ENCODE measurements at regions not wholly inside any gene's neighbourhood (a gene's known extent, or its start where the extent isn't known, plus 50 kb on each side); places are given as distances from the start of the nearest gene placed in this dataset.

DNA sequence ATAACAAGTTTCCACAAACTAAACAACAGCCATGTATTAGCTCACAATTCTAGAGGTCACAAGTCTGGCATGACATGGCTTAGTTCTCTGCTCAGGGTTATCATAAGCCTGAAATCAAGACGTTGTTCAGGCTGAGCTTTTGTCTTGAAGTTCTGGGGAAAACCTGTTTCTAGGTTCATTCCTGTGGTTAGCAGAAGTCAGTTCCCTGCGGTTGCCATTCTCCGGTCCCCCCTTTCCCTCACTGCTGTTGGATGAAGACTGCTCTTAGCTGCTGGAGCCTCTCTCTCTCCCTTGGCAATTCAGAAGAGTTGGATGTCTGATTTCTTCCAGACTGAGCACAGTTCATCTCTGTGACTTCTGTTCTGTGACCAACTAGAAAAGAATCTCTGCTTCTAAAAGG lies 962.6 kb downstream of the PCDH7 start:
- Histone ChIP-seq H3K9me3 (ENCODE audit: control extremely low read depth in 1 of 5, control insufficient read depth in 4 of 5, insufficient read depth in 2 of 5, low read depth in 1 of 5, low read length in 4 of 5) (no peaks in the 10 kb centered on the region), H3K27ac (ENCODE audit: insufficient read depth in 1 of 2, low read depth in 1 of 2, low read length in 2 of 2, poor library complexity in 1 of 2, severe bottlenecking in 2 of 2) (no peak overlapping the region), H3K4me1 (ENCODE audit: control extremely low read depth in 1 of 4, control insufficient read depth in 4 of 4, insufficient read depth in 4 of 4, low read length in 3 of 4) (no peaks in the 10 kb centered on the region), H3K4me3 (ENCODE audit: control insufficient read depth in 1 of 7, extremely low read depth in 1 of 7, insufficient read depth in 4 of 7, low read depth in 2 of 7, low read length in 6 of 7) (no peak overlapping the region), H3K36me3 (ENCODE audit: control insufficient read depth in 4 of 4, insufficient read depth in 4 of 4, low read length in 3 of 4) (no peaks in the 10 kb centered on the region), H3K27me3 (replicated peaks in 2 of 5; ENCODE audit: control insufficient read depth in 4 of 5, insufficient read depth in 5 of 5, low read length in 4 of 5) (no peaks in the 10 kb centered on the region)
- ChIA-PET POLR2A (no interaction called here), CTCF (no interaction called here)
- DNase-seq = no peak
- 64% methylated on average over 3 of the region's 3 CpGs for WGBS (ENCODE audit: insufficient coverage)

DNA sequence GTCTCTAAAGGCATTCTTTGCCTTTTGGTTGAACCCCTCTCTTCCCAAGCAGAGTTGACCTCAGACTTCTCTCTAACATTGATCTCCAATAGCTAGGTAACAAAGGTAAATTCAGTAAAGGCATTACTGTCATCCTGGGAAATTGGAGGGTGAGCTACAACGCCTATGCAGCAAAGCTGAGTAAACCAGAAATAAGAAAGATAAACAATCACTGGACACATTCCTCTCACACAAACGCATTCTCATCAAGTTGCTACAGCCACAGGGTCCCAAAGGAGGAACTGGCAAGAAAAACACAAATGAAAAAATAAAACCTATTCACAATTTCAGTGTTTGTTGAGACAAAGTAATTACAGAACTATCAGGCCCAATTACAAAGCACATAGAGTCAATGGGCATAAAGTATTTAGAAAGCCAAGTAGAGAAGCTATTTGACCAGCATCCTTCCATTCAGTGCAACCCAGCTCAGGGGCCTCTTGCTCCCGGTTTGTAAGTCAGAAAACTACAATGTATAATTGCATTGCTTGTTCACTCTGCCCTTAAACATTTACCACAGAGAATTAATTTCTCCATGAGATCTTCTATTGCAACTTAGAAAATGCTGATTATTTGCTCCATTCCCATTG lies 967.7 kb downstream of the PCDH7 start:
- Histone ChIP-seq H3K27me3 (replicated peaks in 2 of 5; ENCODE audit: control insufficient read depth in 4 of 5, insufficient read depth in 5 of 5, low read length in 4 of 5) (no peaks in the 10 kb centered on the region), H3K36me3 (ENCODE audit: control insufficient read depth in 4 of 4, insufficient read depth in 4 of 4, low read length in 3 of 4) (no peaks in the 10 kb centered on the region), H3K4me1 (ENCODE audit: control extremely low read depth in 1 of 4, control insufficient read depth in 4 of 4, insufficient read depth in 4 of 4, low read length in 3 of 4) (no peaks in the 10 kb centered on the region), H3K9me3 (ENCODE audit: control extremely low read depth in 1 of 5, control insufficient read depth in 4 of 5, insufficient read depth in 2 of 5, low read depth in 1 of 5, low read length in 4 of 5) (no peaks in the 10 kb centered on the region), H3K27ac (ENCODE audit: insufficient read depth in 1 of 2, low read depth in 1 of 2, low read length in 2 of 2, poor library complexity in 1 of 2, severe bottlenecking in 2 of 2) (no peak overlapping the region), H3K4me3 (ENCODE audit: control insufficient read depth in 1 of 7, extremely low read depth in 1 of 7, insufficient read depth in 4 of 7, low read depth in 2 of 7, low read length in 6 of 7) (no peak overlapping the region)
- POLR2A ChIA-PET = no interaction called here
- CTCF ChIA-PET = no interaction called here
- no peak for DNase-seq
- 100% methylated on average over 1 of the region's 3 CpGs for WGBS (ENCODE audit: insufficient coverage)

DNA sequence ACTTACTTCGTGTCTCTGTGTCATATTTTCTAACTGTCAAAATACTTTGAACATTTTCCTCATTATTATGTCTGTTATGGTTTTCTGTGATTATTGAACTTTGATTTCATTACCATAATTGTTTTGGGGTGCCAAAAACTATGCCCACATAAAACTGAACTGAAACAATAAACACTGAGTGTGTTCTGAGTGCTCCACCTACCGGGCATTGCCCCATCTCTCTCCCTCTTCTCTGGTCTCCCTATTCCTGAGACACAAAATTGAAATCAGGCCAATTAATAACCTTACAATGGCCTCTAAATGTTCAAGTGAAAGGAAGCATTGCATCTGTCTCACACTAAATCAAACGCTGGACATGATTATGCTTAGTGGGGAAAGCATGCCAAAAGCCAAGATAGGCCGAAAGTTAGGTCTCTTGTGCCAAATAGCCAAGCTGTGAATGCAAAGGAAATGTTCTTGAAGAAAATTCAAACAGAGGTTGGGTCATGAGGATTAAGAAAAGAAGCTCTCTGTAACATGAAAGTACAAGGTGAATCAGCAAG lies 972.3 kb downstream of the PCDH7 start:
- no peak for DNase-seq
- CTCF ChIA-PET = no interaction called here
- Histone ChIP-seq H3K9me3 (ENCODE audit: control extremely low read depth in 1 of 5, control insufficient read depth in 4 of 5, insufficient read depth in 2 of 5, low read depth in 1 of 5, low read length in 4 of 5) (no peaks in the 10 kb centered on the region), H3K36me3 (ENCODE audit: control insufficient read depth in 4 of 4, insufficient read depth in 4 of 4, low read length in 3 of 4) (no peaks in the 10 kb centered on the region), H3K27me3 (replicated peaks in 2 of 5; ENCODE audit: control insufficient read depth in 4 of 5, insufficient read depth in 5 of 5, low read length in 4 of 5) (no peaks in the 10 kb centered on the region), H3K27ac (ENCODE audit: insufficient read depth in 1 of 2, low read depth in 1 of 2, low read length in 2 of 2, poor library complexity in 1 of 2, severe bottlenecking in 2 of 2) (no peak overlapping the region), H3K4me3 (ENCODE audit: control insufficient read depth in 1 of 7, extremely low read depth in 1 of 7, insufficient read depth in 4 of 7, low read depth in 2 of 7, low read length in 6 of 7) (no peak overlapping the region), H3K4me1 (ENCODE audit: control extremely low read depth in 1 of 4, control insufficient read depth in 4 of 4, insufficient read depth in 4 of 4, low read length in 3 of 4) (no peaks in the 10 kb centered on the region)
- POLR2A ChIA-PET = no interaction called here
- 100% methylated on average over 3 of the region's 4 CpGs for WGBS (ENCODE audit: insufficient coverage)

DNA sequence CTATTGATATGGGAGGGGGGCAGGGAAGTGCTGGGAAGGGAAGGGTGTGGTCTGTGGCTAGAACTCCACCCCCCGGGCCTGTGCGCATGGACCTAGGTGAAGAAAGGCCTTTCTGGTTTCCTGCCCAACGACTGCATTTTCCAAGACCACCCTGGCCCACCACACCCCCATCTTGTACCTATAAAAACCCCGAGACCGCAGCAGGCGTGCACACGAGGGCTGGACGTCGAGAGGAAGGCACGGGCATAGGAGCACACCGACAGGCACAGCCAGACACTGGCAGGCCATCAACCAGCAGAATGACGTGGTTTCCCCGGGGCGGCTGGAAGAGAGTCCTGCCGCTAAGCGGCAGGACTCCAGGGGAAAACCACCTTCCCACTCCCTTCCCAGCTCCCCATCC lies 981.1 kb downstream of the PCDH7 start:
- H3K9me3 ChIP-seq (ENCODE audit: control extremely low read depth in 1 of 5, control insufficient read depth in 4 of 5, insufficient read depth in 2 of 5, low read depth in 1 of 5, low read length in 4 of 5) = no peaks in the 10 kb centered on the region
- no peaks in the 10 kb centered on the region for H3K36me3 ChIP-seq (ENCODE audit: control insufficient read depth in 4 of 4, insufficient read depth in 4 of 4, low read length in 3 of 4)
- H3K27me3 ChIP-seq (replicated peaks in 2 of 5; ENCODE audit: control insufficient read depth in 4 of 5, insufficient read depth in 5 of 5, low read length in 4 of 5) = no peaks in the 10 kb centered on the region
- ChIA-PET CTCF (no interaction called here), POLR2A (no interaction called here)
- H3K27ac ChIP-seq (ENCODE audit: insufficient read depth in 1 of 2, low read depth in 1 of 2, low read length in 2 of 2, poor library complexity in 1 of 2, severe bottlenecking in 2 of 2) = no peak overlapping the region
- 95% methylated on average over 16 of the region's 16 CpGs for WGBS (ENCODE audit: insufficient coverage)
- H3K4me1 ChIP-seq (ENCODE audit: control extremely low read depth in 1 of 4, control insufficient read depth in 4 of 4, insufficient read depth in 4 of 4, low read length in 3 of 4) = no peaks in the 10 kb centered on the region
- no peak for DNase-seq
- no peak overlapping the region for H3K4me3 ChIP-seq (ENCODE audit: control insufficient read depth in 1 of 7, extremely low read depth in 1 of 7, insufficient read depth in 4 of 7, low read depth in 2 of 7, low read length in 6 of 7)

DNA sequence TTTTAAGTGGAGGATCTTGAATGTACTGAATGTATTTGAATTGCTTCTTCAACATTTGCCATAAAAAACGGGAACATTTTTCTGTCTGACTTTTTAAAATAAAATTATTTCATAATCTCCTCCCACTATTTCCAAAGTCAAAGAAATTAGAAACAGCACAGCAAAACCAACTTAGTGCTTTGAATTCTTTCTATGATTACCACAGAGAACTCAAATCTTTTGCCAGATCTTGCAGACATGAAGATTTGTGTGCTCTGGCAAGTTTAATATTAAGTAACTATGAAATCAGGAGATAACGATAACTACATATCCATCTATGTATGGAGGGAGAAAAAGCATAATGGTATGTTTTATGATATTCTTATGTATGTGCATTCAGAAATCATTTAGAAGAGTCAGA lies 982.2 kb downstream of the PCDH7 start:
- no peak for DNase-seq
- H3K36me3 ChIP-seq (ENCODE audit: control insufficient read depth in 4 of 4, insufficient read depth in 4 of 4, low read length in 3 of 4) = no peaks in the 10 kb centered on the region
- H3K27ac ChIP-seq (ENCODE audit: insufficient read depth in 1 of 2, low read depth in 1 of 2, low read length in 2 of 2, poor library complexity in 1 of 2, severe bottlenecking in 2 of 2) = no peak overlapping the region
- H3K4me3 ChIP-seq (ENCODE audit: control insufficient read depth in 1 of 7, extremely low read depth in 1 of 7, insufficient read depth in 4 of 7, low read depth in 2 of 7, low read length in 6 of 7) = no peak overlapping the region
- no peaks in the 10 kb centered on the region for H3K27me3 ChIP-seq (replicated peaks in 2 of 5; ENCODE audit: control insufficient read depth in 4 of 5, insufficient read depth in 5 of 5, low read length in 4 of 5)
- H3K9me3 ChIP-seq (ENCODE audit: control extremely low read depth in 1 of 5, control insufficient read depth in 4 of 5, insufficient read depth in 2 of 5, low read depth in 1 of 5, low read length in 4 of 5) = no peaks in the 10 kb centered on the region
- ChIA-PET POLR2A (no interaction called here), CTCF (no interaction called here)
- no CpG with 5 or more reads among the region's 2 CpGs for WGBS (ENCODE audit: insufficient coverage)
- no peaks in the 10 kb centered on the region for H3K4me1 ChIP-seq (ENCODE audit: control extremely low read depth in 1 of 4, control insufficient read depth in 4 of 4, insufficient read depth in 4 of 4, low read length in 3 of 4)

DNA sequence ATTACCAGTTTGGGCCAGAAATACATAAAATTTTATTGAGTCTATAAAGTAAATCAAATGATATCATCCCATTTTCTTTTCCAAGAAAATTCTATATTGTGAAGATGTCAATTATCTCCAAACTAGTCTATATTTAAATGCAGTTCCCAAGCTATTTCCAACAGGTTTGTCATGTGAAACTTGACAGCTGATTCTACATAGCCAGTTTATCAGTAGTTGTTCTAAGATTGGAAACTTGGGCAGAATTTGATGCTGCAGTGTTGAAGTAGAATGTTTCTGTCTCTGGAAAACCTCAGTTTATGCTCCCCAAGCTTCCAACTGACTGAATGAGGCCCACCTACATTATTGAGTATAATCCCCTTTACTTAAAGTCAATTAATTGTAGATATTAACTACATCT lies 994.1 kb downstream of the PCDH7 start:
- ChIA-PET POLR2A (no interaction called here), CTCF (interaction anchor here (1.1 kb wide), 1 partner anchor 49 kb away, joined by 3 read pairs; no protein-coding TSS in a partner anchor)
- no peaks in the 10 kb centered on the region for H3K36me3 ChIP-seq (ENCODE audit: control insufficient read depth in 4 of 4, insufficient read depth in 4 of 4, low read length in 3 of 4)
- no peaks in the 10 kb centered on the region for H3K27me3 ChIP-seq (replicated peaks in 2 of 5; ENCODE audit: control insufficient read depth in 4 of 5, insufficient read depth in 5 of 5, low read length in 4 of 5)
- no peaks in the 10 kb centered on the region for H3K9me3 ChIP-seq (ENCODE audit: control extremely low read depth in 1 of 5, control insufficient read depth in 4 of 5, insufficient read depth in 2 of 5, low read depth in 1 of 5, low read length in 4 of 5)
- H3K4me1 ChIP-seq (ENCODE audit: control extremely low read depth in 1 of 4, control insufficient read depth in 4 of 4, insufficient read depth in 4 of 4, low read length in 3 of 4) = no peaks in the 10 kb centered on the region
- no peak for DNase-seq
- H3K27ac ChIP-seq (ENCODE audit: insufficient read depth in 1 of 2, low read depth in 1 of 2, low read length in 2 of 2, poor library complexity in 1 of 2, severe bottlenecking in 2 of 2) = no peak overlapping the region
- H3K4me3 ChIP-seq (ENCODE audit: control insufficient read depth in 1 of 7, extremely low read depth in 1 of 7, insufficient read depth in 4 of 7, low read depth in 2 of 7, low read length in 6 of 7) = no peak overlapping the region

DNA sequence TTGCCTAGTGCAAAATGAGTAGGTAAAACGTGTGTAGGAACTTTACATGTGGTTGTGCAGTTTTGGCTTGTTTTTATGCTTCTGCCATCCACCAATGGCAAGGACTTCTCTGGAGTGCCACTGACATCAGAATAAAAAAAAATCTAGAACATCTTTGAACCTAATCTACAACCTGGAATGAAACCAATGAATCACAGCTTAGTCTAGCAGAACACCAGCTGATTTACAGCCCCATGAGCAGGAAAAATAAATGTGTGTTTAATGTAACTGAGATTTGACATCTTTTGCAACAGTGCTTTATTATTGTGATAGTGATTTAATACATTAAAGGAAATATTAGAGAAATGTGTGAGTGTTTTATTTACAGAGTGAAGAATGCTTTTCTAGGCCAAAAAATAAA lies 995.1 kb downstream of the PCDH7 start:
- POLR2A ChIA-PET = no interaction called here
- DNase-seq = no peak
- no peaks in the 10 kb centered on the region for H3K27me3 ChIP-seq (replicated peaks in 2 of 5; ENCODE audit: control insufficient read depth in 4 of 5, insufficient read depth in 5 of 5, low read length in 4 of 5)
- no CpG with 5 or more reads among the region's 1 CpG for WGBS (ENCODE audit: insufficient coverage)
- H3K27ac ChIP-seq (ENCODE audit: insufficient read depth in 1 of 2, low read depth in 1 of 2, low read length in 2 of 2, poor library complexity in 1 of 2, severe bottlenecking in 2 of 2) = no peak overlapping the region
- CTCF ChIA-PET = interaction anchor here (1.1 kb wide), 1 partner anchor 48 kb away, joined by 3 read pairs; no protein-coding TSS in a partner anchor
- H3K4me1 ChIP-seq (ENCODE audit: control extremely low read depth in 1 of 4, control insufficient read depth in 4 of 4, insufficient read depth in 4 of 4, low read length in 3 of 4) = no peaks in the 10 kb centered on the region
- no peaks in the 10 kb centered on the region for H3K36me3 ChIP-seq (ENCODE audit: control insufficient read depth in 4 of 4, insufficient read depth in 4 of 4, low read length in 3 of 4)
- no peak overlapping the region for H3K4me3 ChIP-seq (ENCODE audit: control insufficient read depth in 1 of 7, extremely low read depth in 1 of 7, insufficient read depth in 4 of 7, low read depth in 2 of 7, low read length in 6 of 7)
- no peaks in the 10 kb centered on the region for H3K9me3 ChIP-seq (ENCODE audit: control extremely low read depth in 1 of 5, control insufficient read depth in 4 of 5, insufficient read depth in 2 of 5, low read depth in 1 of 5, low read length in 4 of 5)

All from common myeloid progenitor, CD34-positive (primary cell).